HepG2 (cell line): ENCODE measurements at regions not wholly inside any gene's neighbourhood (a gene's known extent, or its start where the extent isn't known, plus 50 kb on each side); places are given as distances from the start of the nearest gene placed in this dataset.

ENCODE experiments used
- ATAC-seq: fragments of 200-7000 bp; cut with Tn5 transposase; 3 replicates; pipeline ENCODE4 v1.9.1; 2020; ENCODE audit warnings: mild to moderate bottlenecking, moderate library complexity
- BruUV-seq: library from RNA; stranded (reverse); fragments of 400-500 nt; replicated peaks from 2 replicates; lab custom pipeline; 2021; lab: Mats Ljungman, UMichigan
- CTCF ChIA-PET: fragments of 300-600 bp; formaldehyde crosslinking; extraction: SDS; loops from one replicate; lab custom pipeline; 2021; ENCODE audit warnings: low total read pairs, inconsistent platforms, low intra/inter-chr PET ratio; lab: Yijun Ruan, JAX
- POLR2A ChIA-PET: fragments of 350-600 bp; sonication (Branson Sonifier 250); formaldehyde crosslinking; loops from one replicate; lab custom pipeline; 2020; ENCODE audit warnings: antibody characterized with exemption, inconsistent platforms; lab: Yijun Ruan, JAX
- DNase-seq: peaks from one replicate; pipeline ENCODE4 v3.0.0-alpha.2; 2015; ENCODE audit warnings: low spot score
- FAIRE-seq: peaks from 3 replicates; lab custom pipeline; 2011; peaks lifted over from hg19 to GRCh38; lab: Jason Lieb, UNC
- H2AFZ ChIP-seq: one replicate; pipeline ENCODE4 v1.6.1; 2011; ENCODE audit warnings: low read length, inconsistent platforms
- H3K27ac ChIP-seq: fragments of 300-600 bp; 3 replicates; pipeline ENCODE4 v1.8.0; 2011; ENCODE audit warnings: mixed run types, mild to moderate bottlenecking, mixed read lengths, low read length, inconsistent platforms; ENCODE audit not compliant: insufficient read depth; ENCODE audit errors: extremely low read length
- H3K27me3 ChIP-seq, 2 experiments: fragments of 200-600 bp in 1 of 2; 2 replicates in 1 of 2; 3 replicates in 1 of 2; pipeline versions ENCODE4 v1.6.0 to v1.8.0; 2011; ENCODE audit warnings: low read length in 2 of 2, mild to moderate bottlenecking in 2 of 2, moderate library complexity in 2 of 2, inconsistent platforms in 1 of 2; ENCODE audit not compliant: insufficient read depth in 2 of 2, control insufficient read depth in 1 of 2
- H3K36me3 ChIP-seq, 2 experiments: fragments of 200-600 bp in 1 of 2; replicated peaks in 1 of 2; 2 replicates in 1 of 2; 3 replicates in 1 of 2; pipeline versions ENCODE4 v1.5.1 to v1.8.0; 2011; ENCODE audit warnings: low read length in 2 of 2, inconsistent platforms in 1 of 2; ENCODE audit not compliant: insufficient read depth in 2 of 2, control insufficient read depth in 1 of 2
- H3K4me1 ChIP-seq: 2 replicates; pipeline ENCODE4 v1.5.1; 2012; ENCODE audit warnings: low read length, inconsistent platforms; ENCODE audit not compliant: insufficient read depth
- H3K4me2 ChIP-seq: 2 replicates; pipeline ENCODE4 v1.6.0; 2011; ENCODE audit warnings: low read depth, low read length, inconsistent platforms
- H3K4me3 ChIP-seq, 3 experiments: fragments of 200-600 bp in 1 of 3; sonication (generic), shearing (Covaris generic) in 1 of 3; replicated peaks in 1 of 3; 2 replicates each; pipeline ENCODE4 v1.5.1; 2011 to 2016; ENCODE audit warnings: low read length in 3 of 3, inconsistent platforms in 2 of 3, low read depth in 2 of 3, mild to moderate bottlenecking in 2 of 3, control low read depth in 1 of 3, mixed read lengths in 1 of 3; ENCODE audit not compliant: insufficient read depth in 1 of 3
- H3K79me2 ChIP-seq: one replicate; pipeline ENCODE4 v1.6.1; 2011; ENCODE audit warnings: low read length, inconsistent platforms; ENCODE audit not compliant: insufficient read depth
- H3K9ac ChIP-seq: 2 replicates; pipeline ENCODE4 v1.6.0; 2011; ENCODE audit warnings: mild to moderate bottlenecking, low read depth, low read length, inconsistent platforms; ENCODE audit not compliant: insufficient read depth
- H3K9me3 ChIP-seq: 2 replicates; pipeline ENCODE4 v1.5.1; 2012; ENCODE audit warnings: mild to moderate bottlenecking, low read length
- H4K20me1 ChIP-seq: 2 replicates; pipeline ENCODE4 v1.6.0; 2011; ENCODE audit warnings: inconsistent platforms, mild to moderate bottlenecking, low read length, moderate library complexity; ENCODE audit not compliant: insufficient read depth
- BRF2 ChIP-seq: sonication (generic); formaldehyde crosslinking; IDR thresholded peaks from 2 replicates; pipeline ENCODE4 v1.8.1; 2022; ENCODE audit warnings: mild to moderate bottlenecking, missing genetic modification reagents
- CENPX ChIP-seq: sonication (generic); formaldehyde crosslinking; IDR thresholded peaks from 2 replicates; pipeline ENCODE4 v1.9.0; 2021; ENCODE audit warnings: mild to moderate bottlenecking, missing genetic modification reagents, moderate library complexity
- ELK4 ChIP-seq: sonication (generic); formaldehyde crosslinking; IDR thresholded peaks from 2 replicates; pipeline ENCODE4 v1.9.0; 2021; ENCODE audit warnings: missing genetic modification reagents, borderline replicate concordance
- IRX3 ChIP-seq: sonication (generic); formaldehyde crosslinking; IDR thresholded peaks from 2 replicates; pipeline ENCODE4 v1.8.1; 2023; ENCODE audit warnings: mild to moderate bottlenecking, low read depth, missing genetic modification reagents, borderline replicate concordance
- MEF2D ChIP-seq: sonication (generic); formaldehyde crosslinking; IDR thresholded peaks from 2 replicates; pipeline ENCODE4 v1.5.1; 2020; ENCODE audit warnings: mild to moderate bottlenecking, missing genetic modification reagents
- RCOR2 ChIP-seq: IDR thresholded peaks from 2 replicates; pipeline ENCODE4 v1.6.1; 2016; ENCODE audit warnings: missing biosample characterization, missing genetic modification reagents
- REL ChIP-seq: sonication (generic); formaldehyde crosslinking; conservative IDR thresholded peaks from 2 replicates; pipeline ENCODE4 v1.8.0; 2022; ENCODE audit warnings: mild to moderate bottlenecking, missing genetic modification reagents, moderate library complexity
- SALL1 ChIP-seq: sonication (generic); formaldehyde crosslinking; IDR thresholded peaks from 2 replicates; pipeline ENCODE4 v1.8.0; 2022; ENCODE audit warnings: mild to moderate bottlenecking, missing genetic modification reagents
- ZMAT5 ChIP-seq: sonication (generic); formaldehyde crosslinking; IDR thresholded peaks from 2 replicates; pipeline ENCODE4 v1.5.0; 2020; ENCODE audit warnings: mild to moderate bottlenecking, low read depth, missing genetic modification reagents, borderline replicate concordance
- ZNF451 ChIP-seq: sonication (generic); formaldehyde crosslinking; IDR thresholded peaks from 2 replicates; pipeline ENCODE4 v1.5.0; 2020; ENCODE audit warnings: mild to moderate bottlenecking, missing genetic modification reagents
- ZNF563 ChIP-seq: sonication (generic); formaldehyde crosslinking; IDR thresholded peaks from 2 replicates; pipeline ENCODE4 v1.8.0; 2022; ENCODE audit warnings: mild to moderate bottlenecking, moderate library complexity, missing genetic modification reagents
- WGBS: methylation state at CpG from one replicate; pipeline ENCODE4 v1.1.6; 2017; ENCODE audit warnings: low lambda C conversion rate; 5-methylcytosine and 5-hydroxymethylcytosine counted together
- in situ Hi-C: cut with HindIII; loops from 2 replicates; pipeline ENCODE4 v1.10.0; 2017; ENCODE audit warnings: low pct_unique_long_range_greater_than_20kb; ENCODE audit not compliant: extremely low pct_ligation_motif_present
- intact Hi-C: fragments of 100-400 bp; cut with micrococcal nuclease; formaldehyde crosslinking; loops from one replicate; pipeline ENCODE4 v1.10.0; 2022; ENCODE audit not compliant: unreplicated experiment

- DNase-seq, result no peak
- Histone ChIP-seq H3K4me1 (no peaks in the 10 kb centered on the region), H3K9me3 (no peaks in the 10 kb centered on the region), H3K27ac (no peak overlapping the region), H3K9ac (no peak overlapping the region), H2AFZ (no peak overlapping the region), H3K36me3 (no peaks in the 10 kb centered on the region), H4K20me1 (no peaks in the 10 kb centered on the region)
- POLR2A ChIA-PET, result no interaction called here
- 0% methylated on average over 1 of the region's 1 CpG for whole genome bisulfite sequencing
- in situ Hi-C loops, result no loop called here
- TF ChIP-seq ELK4 (CRISPR knock-in tag), result no peak
- TF ChIP-seq REL (CRISPR knock-in tag), result no peak
- TF ChIP-seq RCOR2, result no peak
- TF ChIP-seq MEF2D (CRISPR knock-in tag), result no peak
- TF ChIP-seq ZNF451 (CRISPR knock-in tag), result no peak
- TF ChIP-seq ZNF563 (CRISPR knock-in tag), result no peak
- TF ChIP-seq CENPX (CRISPR knock-in tag), result no peak
- TF ChIP-seq IRX3 (CRISPR knock-in tag), result no peak
- no peak for TF ChIP-seq ZMAT5 (CRISPR knock-in tag)
- no peak for TF ChIP-seq BRF2
- TF ChIP-seq SALL1, result no peak
- TF ChIP-seq, all 625 proteins: peak for 0
- no peaks in the 10 kb centered on the region for H3K79me2 ChIP-seq
- intact Hi-C loops, result no loop called here
- CTCF ChIA-PET, result no interaction called here
- no peak overlapping the region for H3K4me2 ChIP-seq
- no peaks in the 10 kb centered on the region for H3K27me3 ChIP-seq
- FAIRE-seq, result no peak
- no peak for ATAC-seq
- H3K4me3 ChIP-seq, result no peak overlapping the region
- no TSS peak for BruUV-seq
Observed at GRCh38 chr1:60599574-60599973, 482.8 kb upstream of the NFIA start.
